ENCODE measurements at regions not wholly inside any gene's neighbourhood (a gene's known extent, or its start where the extent isn't known, plus 50 kb on each side); places are given as distances from the start of the nearest gene placed in this dataset.
A peak's percentile ranks its signal among the peaks of the same experiment; 100 is the strongest.
"Not testable (repeated sequence)": the region's sequence is repeated elsewhere in the genome, so short reads cannot be mapped to it uniquely, and the experiment has no call there.

- Histone ChIP-seq H3K9ac (ENCODE audit: low read length) (no peak overlapping the region), H2AK5ac (ENCODE audit: low read length, severe bottlenecking) (no peak overlapping the region), H3K9me3 (ENCODE audit: control insufficient read depth, low read length) (no peaks in the 10 kb centered on the region), H3K18ac (ENCODE audit: low read depth in 1 of 2, low read length in 2 of 2) (no peak overlapping the region), H2AFZ (ENCODE audit: low read depth, low read length) (no peak overlapping the region), H3K4ac (ENCODE audit: low read depth in 1 of 2, low read length in 2 of 2) (no peak overlapping the region), H2BK12ac (ENCODE audit: low read length in 2 of 2) (no peak overlapping the region), H3K79me1 (replicated peaks; ENCODE audit: low read length, poor library complexity, severe bottlenecking) (no peaks in the 10 kb centered on the region), H3K4me2 (ENCODE audit: low read length, poor library complexity, severe bottlenecking) (no peak overlapping the region), H3K4me3 (ENCODE audit: insufficient read depth in 1 of 2, low read depth in 1 of 2, low read length in 2 of 2) (no peak overlapping the region), H2BK5ac (ENCODE audit: low read depth, low read length, poor library complexity, severe bottlenecking) (no peak overlapping the region), H2BK120ac (ENCODE audit: low read depth, low read length) (no peak overlapping the region), H4K8ac (ENCODE audit: low read length) (peak overlapping the region; percentile 38), H3K36me3 (ENCODE audit: control insufficient read depth in 1 of 2, insufficient read depth in 2 of 2, low read depth in 1 of 2, low read length in 2 of 2) (no peaks in the 10 kb centered on the region), H4K91ac (ENCODE audit: low read length) (no peak overlapping the region), H3K23ac (ENCODE audit: low read length in 2 of 2) (no peak overlapping the region), H3K27me3 (ENCODE audit: control insufficient read depth in 1 of 2, insufficient read depth in 1 of 2, low read length in 2 of 2) (peaks cover 4 to 25% of the 10 kb centered on the region in 2 experiments), H3K27ac (ENCODE audit: low read length, poor library complexity, severe bottlenecking) (no peak overlapping the region), H3K14ac (ENCODE audit: low read length in 2 of 2) (no peak overlapping the region), H2BK15ac (ENCODE audit: low read depth, poor library complexity, severe bottlenecking) (no peak overlapping the region), H3K4me1 (ENCODE audit: control insufficient read depth, insufficient read depth, low read depth, low read length) (no peaks in the 10 kb centered on the region)
- WGBS = 87% methylated on average over 2 of the region's 2 CpGs
- no peak for DNase-seq
Measured at GRCh38 chr1:227508431-227508830, 54.9 kb upstream of the ZNF678 start.

GRCh38 chr1:227506490-227507393, 56.6 kb upstream of the ZNF678 start:
- H3K9ac ChIP-seq (ENCODE audit: low read length); H3K36me3 ChIP-seq (ENCODE audit: control insufficient read depth in 1 of 2, insufficient read depth in 2 of 2, low read depth in 1 of 2, low read length in 2 of 2); H2BK5ac ChIP-seq (ENCODE audit: low read depth, low read length, poor library complexity, severe bottlenecking); H4K91ac ChIP-seq (ENCODE audit: low read length); H2AK5ac ChIP-seq (ENCODE audit: low read length, severe bottlenecking); H3K18ac ChIP-seq (ENCODE audit: low read depth in 1 of 2, low read length in 2 of 2); H2AFZ ChIP-seq (ENCODE audit: low read depth, low read length); H3K4me2 ChIP-seq (ENCODE audit: low read length, poor library complexity, severe bottlenecking); H2BK120ac ChIP-seq (ENCODE audit: low read depth, low read length); H2BK15ac ChIP-seq (ENCODE audit: low read depth, poor library complexity, severe bottlenecking); H3K14ac ChIP-seq (ENCODE audit: low read length in 2 of 2); H3K27ac ChIP-seq (ENCODE audit: low read length, poor library complexity, severe bottlenecking); H2BK12ac ChIP-seq (ENCODE audit: low read length in 2 of 2); H3K79me1 ChIP-seq (replicated peaks; ENCODE audit: low read length, poor library complexity, severe bottlenecking); H3K4me3 ChIP-seq (ENCODE audit: insufficient read depth in 1 of 2, low read depth in 1 of 2, low read length in 2 of 2); H3K4ac ChIP-seq (ENCODE audit: low read depth in 1 of 2, low read length in 2 of 2); H3K9me3 ChIP-seq (ENCODE audit: control insufficient read depth, low read length); H4K8ac ChIP-seq (ENCODE audit: low read length); H3K4me1 ChIP-seq (ENCODE audit: control insufficient read depth, insufficient read depth, low read depth, low read length); DNase-seq; H3K23ac ChIP-seq (ENCODE audit: low read length in 2 of 2): not testable (repeated sequence)
- peaks cover 4 to 25% of the 10 kb centered on the region in 2 experiments for H3K27me3 ChIP-seq (ENCODE audit: control insufficient read depth in 1 of 2, insufficient read depth in 1 of 2, low read length in 2 of 2)
- no CpG with 5 or more reads among the region's 30 CpGs for WGBS

- not testable (repeated sequence) for H3K14ac ChIP-seq (ENCODE audit: low read length in 2 of 2); H3K36me3 ChIP-seq (ENCODE audit: control insufficient read depth in 1 of 2, insufficient read depth in 2 of 2, low read depth in 1 of 2, low read length in 2 of 2); H4K8ac ChIP-seq (ENCODE audit: low read length); H2AFZ ChIP-seq (ENCODE audit: low read depth, low read length); H2BK12ac ChIP-seq (ENCODE audit: low read length in 2 of 2); DNase-seq; H2BK15ac ChIP-seq (ENCODE audit: low read depth, poor library complexity, severe bottlenecking); H3K4ac ChIP-seq (ENCODE audit: low read depth in 1 of 2, low read length in 2 of 2); H3K4me3 ChIP-seq (ENCODE audit: insufficient read depth in 1 of 2, low read depth in 1 of 2, low read length in 2 of 2); H3K4me1 ChIP-seq (ENCODE audit: control insufficient read depth, insufficient read depth, low read depth, low read length); H3K79me1 ChIP-seq (replicated peaks; ENCODE audit: low read length, poor library complexity, severe bottlenecking); H2AK5ac ChIP-seq (ENCODE audit: low read length, severe bottlenecking); H3K4me2 ChIP-seq (ENCODE audit: low read length, poor library complexity, severe bottlenecking); H3K23ac ChIP-seq (ENCODE audit: low read length in 2 of 2); H3K9me3 ChIP-seq (ENCODE audit: control insufficient read depth, low read length); H3K27ac ChIP-seq (ENCODE audit: low read length, poor library complexity, severe bottlenecking); H4K91ac ChIP-seq (ENCODE audit: low read length); H3K9ac ChIP-seq (ENCODE audit: low read length); H2BK5ac ChIP-seq (ENCODE audit: low read depth, low read length, poor library complexity, severe bottlenecking); H3K18ac ChIP-seq (ENCODE audit: low read depth in 1 of 2, low read length in 2 of 2); H2BK120ac ChIP-seq (ENCODE audit: low read depth, low read length)
- peaks cover 0 to 16% of the 10 kb centered on the region in 2 experiments for H3K27me3 ChIP-seq (ENCODE audit: control insufficient read depth in 1 of 2, insufficient read depth in 1 of 2, low read length in 2 of 2)
- WGBS = 100% methylated on average over 1 of the region's 5 CpGs
Measured at GRCh38 chr1:227496045-227496444, 67.3 kb upstream of the ZNF678 start.

- not testable (repeated sequence) for H3K9me3 ChIP-seq (ENCODE audit: control insufficient read depth, low read length); H4K8ac ChIP-seq (ENCODE audit: low read length); H3K4me3 ChIP-seq (ENCODE audit: insufficient read depth in 1 of 2, low read depth in 1 of 2, low read length in 2 of 2); H3K4ac ChIP-seq (ENCODE audit: low read depth in 1 of 2, low read length in 2 of 2); H2BK120ac ChIP-seq (ENCODE audit: low read depth, low read length); H3K18ac ChIP-seq (ENCODE audit: low read depth in 1 of 2, low read length in 2 of 2); H3K4me2 ChIP-seq (ENCODE audit: low read length, poor library complexity, severe bottlenecking); H3K79me1 ChIP-seq (replicated peaks; ENCODE audit: low read length, poor library complexity, severe bottlenecking); H3K4me1 ChIP-seq (ENCODE audit: control insufficient read depth, insufficient read depth, low read depth, low read length); H2BK15ac ChIP-seq (ENCODE audit: low read depth, poor library complexity, severe bottlenecking); H3K14ac ChIP-seq (ENCODE audit: low read length in 2 of 2); H2BK5ac ChIP-seq (ENCODE audit: low read depth, low read length, poor library complexity, severe bottlenecking); H3K23ac ChIP-seq (ENCODE audit: low read length in 2 of 2); H4K91ac ChIP-seq (ENCODE audit: low read length); DNase-seq; H2AFZ ChIP-seq (ENCODE audit: low read depth, low read length); H3K36me3 ChIP-seq (ENCODE audit: control insufficient read depth in 1 of 2, insufficient read depth in 2 of 2, low read depth in 1 of 2, low read length in 2 of 2); H3K27ac ChIP-seq (ENCODE audit: low read length, poor library complexity, severe bottlenecking); H2BK12ac ChIP-seq (ENCODE audit: low read length in 2 of 2); H3K9ac ChIP-seq (ENCODE audit: low read length); H2AK5ac ChIP-seq (ENCODE audit: low read length, severe bottlenecking)
- WGBS = no CpG with 5 or more reads among the region's 14 CpGs
- peaks cover 12 to 20% of the 10 kb centered on the region in 2 experiments for H3K27me3 ChIP-seq (ENCODE audit: control insufficient read depth in 1 of 2, insufficient read depth in 1 of 2, low read length in 2 of 2)
Measured at GRCh38 chr1:227493863-227494551, 69.3 kb upstream of the ZNF678 start.
